PC-3 (cell line): ENCODE measurements at regions not wholly inside any gene's neighbourhood (a gene's known extent, or its start where the extent isn't known, plus 50 kb on each side); places are given as distances from the start of the nearest gene placed in this dataset.
A peak's percentile ranks its signal among the peaks of the same experiment; 100 is the strongest.

Experiments
- ATAC-seq: fragments of 200-7000 bp; cut with Tn5 transposase; 2 replicates; pipeline ENCODE4 v1.9.1; 2020; ENCODE audit warnings: mild to moderate bottlenecking, moderate library complexity
- BruUV-seq: library from RNA; stranded (reverse); fragments of 400-500 nt; replicated peaks from 2 replicates; lab custom pipeline; 2021; lab: Mats Ljungman, UMichigan
- CTCF ChIA-PET: fragments of 300-600 bp; sonication (Branson Sonifier 250); formaldehyde crosslinking; loops from one replicate; lab custom pipeline; 2022; ENCODE audit warnings: antibody characterized with exemption; lab: Charles Lee
- POLR2A ChIA-PET: fragments of 300-600 bp; sonication (Branson Sonifier 250); formaldehyde crosslinking; loops from one replicate; lab custom pipeline; 2022; ENCODE audit warnings: antibody characterized with exemption; ENCODE audit not compliant: unreplicated experiment; lab: Charles Lee
- DNase-seq: peaks from one replicate; pipeline ENCODE4 v3.0.0-alpha.2; 2015
- H2AFZ ChIP-seq: fragments of 300-600 bp; sonication (generic); 2 replicates; pipeline ENCODE4 v1.6.0; 2016; ENCODE audit warnings: antibody characterized with exemption, low read length
- H3F3A ChIP-seq: fragments of 300-600 bp; sonication (generic); one replicate; pipeline ENCODE4 v1.6.0; 2017; ENCODE audit warnings: antibody characterized with exemption, low read length, control low read depth, mild to moderate bottlenecking; ENCODE audit not compliant: unreplicated experiment
- H3K27ac ChIP-seq: fragments of 300-600 bp; sonication (generic); 2 replicates; pipeline ENCODE4 v1.5.1; 2016; ENCODE audit warnings: mild to moderate bottlenecking, low read length
- H3K27me3 ChIP-seq: fragments of 300-600 bp; sonication (generic); 2 replicates; pipeline ENCODE4 v1.6.1; 2016; ENCODE audit warnings: low read length, mixed read lengths
- H3K36me3 ChIP-seq: fragments of 300-600 bp; sonication (generic); 2 replicates; pipeline ENCODE4 v1.6.1; 2016; ENCODE audit warnings: low read depth, mixed run types, low read length, mixed read lengths
- H3K4me1 ChIP-seq: fragments of 300-600 bp; sonication (generic); 2 replicates; pipeline ENCODE4 v1.5.1; 2016; ENCODE audit warnings: low read length; ENCODE audit not compliant: insufficient read depth
- H3K4me2 ChIP-seq: fragments of 300-600 bp; sonication (generic); 2 replicates; pipeline ENCODE4 v1.6.0; 2016; ENCODE audit warnings: low read length
- H3K4me3 ChIP-seq: fragments of 300-600 bp; sonication (generic); 2 replicates; pipeline ENCODE4 v1.5.1; 2016; ENCODE audit warnings: mild to moderate bottlenecking, low read length, mixed read lengths
- H3K79me2 ChIP-seq: fragments of 300-600 bp; sonication (generic); 2 replicates; pipeline ENCODE4 v1.6.1; 2017; ENCODE audit warnings: low read length, mixed read lengths
- H3K9ac ChIP-seq: fragments of 300-600 bp; sonication (generic); 2 replicates; pipeline ENCODE4 v1.6.0; 2016; ENCODE audit warnings: mild to moderate bottlenecking, low read length
- H3K9me2 ChIP-seq: fragments of 300-600 bp; sonication (generic); replicated peaks from 2 replicates; pipeline ENCODE4 v1.6.1; 2016; ENCODE audit warnings: mixed run types, low read length, mixed read lengths
- H3K9me3 ChIP-seq: fragments of 300-600 bp; sonication (generic); 2 replicates; pipeline ENCODE4 v1.6.1; 2016; ENCODE audit warnings: low read length, mixed read lengths
- H4K20me1 ChIP-seq: fragments of 300-600 bp; sonication (generic); 2 replicates; pipeline ENCODE4 v1.6.1; 2016; ENCODE audit warnings: low read length, mixed read lengths
- CTCF ChIP-seq: fragments of 300-600 bp; sonication (generic); conservative IDR thresholded peaks from 2 replicates; pipeline ENCODE4 v1.5.1; 2017; ENCODE audit warnings: antibody characterized with exemption, low read depth, mild to moderate bottlenecking, low read length
- EZH2 ChIP-seq: fragments of 300-600 bp; sonication (generic); IDR thresholded peaks from one replicate; pipeline ENCODE4 v1.6.1; 2017; ENCODE audit warnings: antibody characterized with exemption, mild to moderate bottlenecking, low read length; ENCODE audit not compliant: unreplicated experiment
- EZH2phosphoT487 ChIP-seq: fragments of 300-600 bp; sonication (generic); IDR thresholded peaks from 2 replicates; pipeline ENCODE4 v1.6.1; 2018; ENCODE audit warnings: mild to moderate bottlenecking, antibody characterized with exemption, low read length, borderline replicate concordance
- intact Hi-C: fragments of 100-400 bp; cut with micrococcal nuclease; formaldehyde crosslinking; loops from 2 replicates; pipeline ENCODE4 v1.9.0; 2023

GRCh38 chr9:80555782-80556325, 984.1 kb downstream of the TLE4 start:
- H3K9me3 ChIP-seq: no peaks in the 10 kb centered on the region
- CTCF ChIA-PET: no interaction called here
- H3F3A ChIP-seq: no peaks in the 10 kb centered on the region
- TF ChIP-seq EZH2phosphoT487 (no peak), EZH2 (no peak)
- ATAC-seq (peak; percentile 40), DNase-seq (peak; percentile 69)
- POLR2A ChIA-PET: no interaction called here
- peaks cover 29% of the 10 kb centered on the region for H3K4me1 ChIP-seq
- no peak overlapping the region for H3K9ac ChIP-seq
- no peaks in the 10 kb centered on the region for H3K79me2 ChIP-seq
- no peaks in the 10 kb centered on the region for H3K9me2 ChIP-seq
- 0 out of 2 replicates have a peak overlapping the region, but pooled peaks have one; percentile 19 for H3K27ac ChIP-seq
- no peaks in the 10 kb centered on the region for H3K27me3 ChIP-seq
- H3K4me2 ChIP-seq: peak overlapping the region; percentile 35
- H2AFZ ChIP-seq: no peak overlapping the region
- no peaks in the 10 kb centered on the region for H3K36me3 ChIP-seq
- no peak overlapping the region for H3K4me3 ChIP-seq
- H4K20me1 ChIP-seq: no peaks in the 10 kb centered on the region
- intact Hi-C loops: no loop called here
- no TSS peak for BruUV-seq

GRCh38 chr9:80554856-80555255, 983.1 kb downstream of the TLE4 start:
- no peaks in the 10 kb centered on the region for H3K36me3 ChIP-seq
- no peak overlapping the region for H3K4me2 ChIP-seq
- CTCF ChIA-PET: no interaction called here
- no peaks in the 10 kb centered on the region for H3K79me2 ChIP-seq
- TF ChIP-seq EZH2 (no peak), EZH2phosphoT487 (no peak), CTCF (no peak)
- no peak overlapping the region for H3K4me3 ChIP-seq
- intact Hi-C loops: no loop called here
- no peaks in the 10 kb centered on the region for H3K27me3 ChIP-seq
- H3K9me3 ChIP-seq: no peaks in the 10 kb centered on the region
- no peaks in the 10 kb centered on the region for H3F3A ChIP-seq
- H2AFZ ChIP-seq: no peak overlapping the region
- no TSS peak for BruUV-seq
- H3K27ac ChIP-seq: no peak overlapping the region
- peaks cover 27% of the 10 kb centered on the region for H3K4me1 ChIP-seq
- no peak for ATAC-seq
- H3K9ac ChIP-seq: no peak overlapping the region
- DNase-seq: no peak
- no peaks in the 10 kb centered on the region for H4K20me1 ChIP-seq
- POLR2A ChIA-PET: no interaction called here
- no peaks in the 10 kb centered on the region for H3K9me2 ChIP-seq

GRCh38 chr9:80554301-80554700, 982.5 kb downstream of the TLE4 start:
- no peaks in the 10 kb centered on the region for H3K27me3 ChIP-seq
- H3K4me3 ChIP-seq: no peak overlapping the region
- H3K79me2 ChIP-seq: no peaks in the 10 kb centered on the region
- peaks cover 27% of the 10 kb centered on the region for H3K4me1 ChIP-seq
- ChIA-PET POLR2A (interaction anchor here (0.6 kb wide), 1 partner anchor 1487 kb away, joined by 11 read pairs; no protein-coding TSS in a partner anchor), CTCF (no interaction called here)
- H3K4me2 ChIP-seq: no peak overlapping the region
- no peaks in the 10 kb centered on the region for H3K9me3 ChIP-seq
- TF ChIP-seq EZH2 (no peak), CTCF (no peak), EZH2phosphoT487 (no peak)
- H2AFZ ChIP-seq: no peak overlapping the region
- H3F3A ChIP-seq: no peaks in the 10 kb centered on the region
- no peak for ATAC-seq
- no peaks in the 10 kb centered on the region for H3K36me3 ChIP-seq
- intact Hi-C loops: no loop called here
- no peak overlapping the region for H3K27ac ChIP-seq
- no TSS peak for BruUV-seq
- no peak overlapping the region for H3K9ac ChIP-seq
- no peaks in the 10 kb centered on the region for H4K20me1 ChIP-seq
- DNase-seq: no peak
- no peaks in the 10 kb centered on the region for H3K9me2 ChIP-seq
